HEK293T (cell line): ENCODE measurements at regions not wholly inside any gene's neighbourhood (a gene's known extent, or its start where the extent isn't known, plus 50 kb on each side); places are given as distances from the start of the nearest gene placed in this dataset.

Experiments
- FOXM1 ChIP-seq: fragments of 450-650 bp; IDR thresholded peaks from 2 replicates; pipeline ENCODE4 v1.6.1; 2017; ENCODE audit warnings: mild to moderate bottlenecking, borderline replicate concordance
- HDGF ChIP-seq: fragments of 450-650 bp; IDR thresholded peaks from 2 replicates; pipeline ENCODE4 v1.6.1; 2017; ENCODE audit warnings: antibody characterized with exemption, borderline replicate concordance
- L3MBTL2 ChIP-seq: fragments of 450-650 bp; conservative IDR thresholded peaks from 2 replicates; pipeline ENCODE4 v1.6.1; 2016; ENCODE audit warnings: mild to moderate bottlenecking
- ZNF384 ChIP-seq: fragments of 450-650 bp; IDR thresholded peaks from 2 replicates; pipeline ENCODE4 v1.6.1; 2016

DNA sequence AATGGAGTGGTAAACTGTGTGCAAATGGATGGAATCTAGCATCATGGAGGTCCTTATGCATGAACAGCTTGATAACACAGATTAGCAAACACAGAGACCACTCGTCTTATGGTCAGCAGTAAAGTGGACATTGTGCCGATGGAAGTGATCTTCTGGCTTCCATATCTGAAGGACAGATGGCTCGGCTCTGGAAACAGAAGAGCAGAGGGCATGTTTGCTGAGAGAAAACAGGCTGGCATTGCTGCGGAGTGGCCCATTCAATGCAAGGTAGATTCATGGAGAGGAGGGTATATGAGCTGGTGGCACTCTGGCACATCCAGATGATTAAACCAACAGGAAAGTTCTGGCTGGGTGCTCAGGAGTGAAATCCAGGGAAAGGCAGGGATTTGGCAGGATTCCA is 513.2 kb downstream of the DIRAS2 start:
- TF ChIP-seq ZNF384 = no peak
- TF ChIP-seq L3MBTL2 = no peak
- TF ChIP-seq HDGF = no peak
- no peak for TF ChIP-seq FOXM1
